ENCODE measurements at regions not wholly inside any gene's neighbourhood (a gene's known extent, or its start where the extent isn't known, plus 50 kb on each side); places are given as distances from the start of the nearest gene placed in this dataset.

GRCh38 chr2:15784886-15785801 is 155.2 kb upstream of the MYCN start:
- Histone ChIP-seq H2AFZ (ENCODE audit: low read depth, low read length) (no peak overlapping the region), H3K4me1 (ENCODE audit: insufficient read depth, low read length) (no peaks in the 10 kb centered on the region), H3K9ac (ENCODE audit: low read length) (no peak overlapping the region), H3K4me2 (ENCODE audit: low read length) (no peak overlapping the region), H3K27me3 (ENCODE audit: insufficient read depth, low read length) (no peaks in the 10 kb centered on the region), H3K4me3 (ENCODE audit: insufficient read depth, low read depth, low read length) (no peak overlapping the region), H3K36me3 (ENCODE audit: insufficient read depth, low read length) (no peaks in the 10 kb centered on the region), H3K9me3 (ENCODE audit: insufficient read depth, low read depth, low read length) (no peaks in the 10 kb centered on the region), H4K20me1 (ENCODE audit: insufficient read depth, low read length) (no peaks in the 10 kb centered on the region), H3K27ac (ENCODE audit: low read depth, low read length) (no peak overlapping the region), H3K79me2 (ENCODE audit: insufficient read depth, low read length) (no peaks in the 10 kb centered on the region)
- FAIRE-seq (no peak), DNase-seq (ENCODE audit: low read depth) (no peak)
- Mint-ChIP-seq H3K36me3 (ENCODE audit: low read depth, unreplicated experiment) (no peaks in the 10 kb centered on the region), H3K27ac (ENCODE audit: unreplicated experiment) (no peak overlapping the region), H3K4me3 (ENCODE audit: unreplicated experiment) (no peak overlapping the region), H3K9me3 (ENCODE audit: unreplicated experiment) (no peaks in the 10 kb centered on the region), H3K27me3 (ENCODE audit: low read depth, unreplicated experiment) (peaks cover 42% of the 10 kb centered on the region), H3K4me1 (ENCODE audit: low read depth, unreplicated experiment) (peaks cover 10% of the 10 kb centered on the region)
- TF ChIP-seq CTCF (IDR thresholded peaks at IDR 0.05; ENCODE audit: insufficient read depth, low read depth, low read length) = no peak
- no peak for TF ChIP-seq EZH2 (IDR thresholded peaks at IDR 0.05; ENCODE audit: insufficient read depth, low read length)

- Mint-ChIP-seq H3K4me1 (ENCODE audit: low read depth, unreplicated experiment) (peaks cover 10% of the 10 kb centered on the region), H3K27me3 (ENCODE audit: low read depth, unreplicated experiment) (peaks cover 42% of the 10 kb centered on the region), H3K9me3 (ENCODE audit: unreplicated experiment) (no peaks in the 10 kb centered on the region), H3K4me3 (ENCODE audit: unreplicated experiment) (no peak overlapping the region), H3K36me3 (ENCODE audit: low read depth, unreplicated experiment) (no peaks in the 10 kb centered on the region), H3K27ac (ENCODE audit: unreplicated experiment) (no peak overlapping the region)
- H3K79me2 ChIP-seq (ENCODE audit: insufficient read depth, low read length) = no peaks in the 10 kb centered on the region
- no peaks in the 10 kb centered on the region for H3K36me3 ChIP-seq (ENCODE audit: insufficient read depth, low read length)
- no peaks in the 10 kb centered on the region for H4K20me1 ChIP-seq (ENCODE audit: insufficient read depth, low read length)
- H3K4me2 ChIP-seq (ENCODE audit: low read length) = no peak overlapping the region
- no peaks in the 10 kb centered on the region for H3K9me3 ChIP-seq (ENCODE audit: insufficient read depth, low read depth, low read length)
- H3K4me3 ChIP-seq (ENCODE audit: insufficient read depth, low read depth, low read length) = no peak overlapping the region
- FAIRE-seq (no peak), DNase-seq (ENCODE audit: low read depth) (no peak)
- no peak overlapping the region for H2AFZ ChIP-seq (ENCODE audit: low read depth, low read length)
- H3K27ac ChIP-seq (ENCODE audit: low read depth, low read length) = no peak overlapping the region
- TF ChIP-seq CTCF (IDR thresholded peaks at IDR 0.05; ENCODE audit: insufficient read depth, low read depth, low read length) (no peak), EZH2 (IDR thresholded peaks at IDR 0.05; ENCODE audit: insufficient read depth, low read length) (no peak)
- H3K4me1 ChIP-seq (ENCODE audit: insufficient read depth, low read length) = no peaks in the 10 kb centered on the region
- H3K9ac ChIP-seq (ENCODE audit: low read length) = no peak overlapping the region
- H3K27me3 ChIP-seq (ENCODE audit: insufficient read depth, low read length) = no peaks in the 10 kb centered on the region
These were observed 154.2 kb upstream of the MYCN start for GRCh38 chr2:15786003-15786654.

Measured in astrocyte (in vitro differentiated cells and primary cell).